ENCODE measurements at regions not wholly inside any gene's neighbourhood (a gene's known extent, or its start where the extent isn't known, plus 50 kb on each side); places are given as distances from the start of the nearest gene placed in this dataset.
A peak's percentile ranks its signal among the peaks of the same experiment; 100 is the strongest.

DNA sequence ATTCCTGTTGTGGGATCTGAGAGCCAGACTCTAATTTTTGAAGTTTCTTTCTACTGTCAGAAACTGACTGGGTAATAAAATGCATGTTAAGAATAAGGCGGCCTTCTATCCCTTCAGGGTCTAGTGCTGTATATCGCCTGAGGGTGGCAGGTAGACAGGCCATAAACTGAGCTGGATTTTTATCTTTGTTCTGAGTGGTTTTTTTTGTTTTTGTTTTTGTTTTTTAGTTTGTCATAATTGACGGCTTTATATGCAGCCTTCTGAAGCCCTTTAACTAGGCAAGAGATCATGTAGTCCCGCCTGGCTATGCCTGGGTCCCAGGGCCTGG is 747.7 kb upstream of the ADGRB3 start (continued):
- TF ChIP-seq, protein P1, sequence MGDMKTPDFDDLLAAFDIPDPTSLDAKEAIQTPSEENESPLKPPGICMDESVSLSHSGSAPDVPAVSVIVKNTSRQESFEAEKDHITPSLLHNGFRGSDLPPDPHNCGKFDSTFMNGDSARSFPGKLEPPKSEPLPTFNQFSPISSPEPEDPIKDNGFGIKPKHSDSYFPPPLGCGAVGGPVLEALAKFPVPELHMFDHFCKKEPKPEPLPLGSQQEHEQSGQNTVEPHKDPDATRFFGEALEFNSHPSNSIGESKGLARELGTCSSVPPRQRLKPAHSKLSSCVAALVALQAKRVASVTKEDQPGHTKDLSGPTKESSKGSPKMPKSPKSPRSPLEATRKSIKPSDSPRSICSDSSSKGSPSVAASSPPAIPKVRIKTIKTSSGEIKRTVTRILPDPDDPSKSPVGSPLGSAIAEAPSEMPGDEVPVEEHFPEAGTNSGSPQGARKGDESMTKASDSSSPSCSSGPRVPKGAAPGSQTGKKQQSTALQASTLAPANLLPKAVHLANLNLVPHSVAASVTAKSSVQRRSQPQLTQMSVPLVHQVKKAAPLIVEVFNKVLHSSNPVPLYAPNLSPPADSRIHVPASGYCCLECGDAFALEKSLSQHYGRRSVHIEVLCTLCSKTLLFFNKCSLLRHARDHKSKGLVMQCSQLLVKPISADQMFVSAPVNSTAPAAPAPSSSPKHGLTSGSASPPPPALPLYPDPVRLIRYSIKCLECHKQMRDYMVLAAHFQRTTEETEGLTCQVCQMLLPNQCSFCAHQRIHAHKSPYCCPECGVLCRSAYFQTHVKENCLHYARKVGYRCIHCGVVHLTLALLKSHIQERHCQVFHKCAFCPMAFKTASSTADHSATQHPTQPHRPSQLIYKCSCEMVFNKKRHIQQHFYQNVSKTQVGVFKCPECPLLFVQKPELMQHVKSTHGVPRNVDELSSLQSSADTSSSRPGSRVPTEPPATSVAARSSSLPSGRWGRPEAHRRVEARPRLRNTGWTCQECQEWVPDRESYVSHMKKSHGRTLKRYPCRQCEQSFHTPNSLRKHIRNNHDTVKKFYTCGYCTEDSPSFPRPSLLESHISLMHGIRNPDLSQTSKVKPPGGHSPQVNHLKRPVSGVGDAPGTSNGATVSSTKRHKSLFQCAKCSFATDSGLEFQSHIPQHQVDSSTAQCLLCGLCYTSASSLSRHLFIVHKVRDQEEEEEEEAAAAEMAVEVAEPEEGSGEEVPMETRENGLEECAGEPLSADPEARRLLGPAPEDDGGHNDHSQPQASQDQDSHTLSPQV (IDR thresholded peaks at IDR 0.05): 0 out of 2 replicates have a peak, but pooled peaks have one; percentile 34
- TF ChIP-seq OTX1 (CRISPR knock-in tag; IDR thresholded peaks at IDR 0.05) (peak; percentile 47; the same call in 1 of the 2 replicates), FOSL1 (tag; conservative IDR thresholded peaks at IDR 0.05) (0 out of 2 replicates have a peak, but pooled peaks have one; percentile 25), KLF6 (CRISPR knock-in tag; IDR thresholded peaks at IDR 0.05; ENCODE audit: borderline replicate concordance) (no peak), EHMT2 (IDR thresholded peaks at IDR 0.05) (no peak), PHF21A (IDR thresholded peaks at IDR 0.05; ENCODE audit: borderline replicate concordance, low read depth) (0 out of 2 replicates have a peak, but pooled peaks have one; percentile 12), MBD2 (IDR thresholded peaks at IDR 0.05; ENCODE audit: borderline replicate concordance, low read depth) (0 out of 2 replicates have a peak, but pooled peaks have one; percentile 4), DMBX1 (CRISPR knock-in tag; IDR thresholded peaks at IDR 0.05; ENCODE audit: borderline replicate concordance) (no peak), PYGO2 (tag; IDR thresholded peaks at IDR 0.05) (0 out of 2 replicates have a peak, but pooled peaks have one; percentile 12), GTF2A2 (tag; IDR thresholded peaks at IDR 0.05) (no peak), CREM (IDR thresholded peaks at IDR 0.05; ENCODE audit: low read depth) (no peak)
- TF ChIP-seq, protein P2, sequence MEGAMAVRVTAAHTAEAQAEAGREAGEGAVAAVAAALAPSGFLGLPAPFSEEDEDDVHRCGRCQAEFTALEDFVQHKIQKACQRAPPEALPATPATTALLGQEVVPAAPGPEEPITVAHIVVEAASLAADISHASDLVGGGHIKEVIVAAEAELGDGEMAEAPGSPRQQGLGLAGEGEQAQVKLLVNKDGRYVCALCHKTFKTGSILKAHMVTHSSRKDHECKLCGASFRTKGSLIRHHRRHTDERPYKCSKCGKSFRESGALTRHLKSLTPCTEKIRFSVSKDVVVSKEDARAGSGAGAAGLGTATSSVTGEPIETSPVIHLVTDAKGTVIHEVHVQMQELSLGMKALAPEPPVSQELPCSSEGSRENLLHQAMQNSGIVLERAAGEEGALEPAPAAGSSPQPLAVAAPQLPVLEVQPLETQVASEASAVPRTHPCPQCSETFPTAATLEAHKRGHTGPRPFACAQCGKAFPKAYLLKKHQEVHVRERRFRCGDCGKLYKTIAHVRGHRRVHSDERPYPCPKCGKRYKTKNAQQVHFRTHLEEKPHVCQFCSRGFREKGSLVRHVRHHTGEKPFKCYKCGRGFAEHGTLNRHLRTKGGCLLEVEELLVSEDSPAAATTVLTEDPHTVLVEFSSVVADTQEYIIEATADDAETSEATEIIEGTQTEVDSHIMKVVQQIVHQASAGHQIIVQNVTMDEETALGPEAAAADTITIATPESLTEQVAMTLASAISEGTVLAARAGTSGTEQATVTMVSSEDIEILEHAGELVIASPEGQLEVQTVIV (CRISPR knock-in tag; IDR thresholded peaks at IDR 0.05; ENCODE audit: borderline replicate concordance): 0 out of 2 replicates have a peak, but pooled peaks have one; percentile 21
- TF ChIP-seq, protein P3, sequence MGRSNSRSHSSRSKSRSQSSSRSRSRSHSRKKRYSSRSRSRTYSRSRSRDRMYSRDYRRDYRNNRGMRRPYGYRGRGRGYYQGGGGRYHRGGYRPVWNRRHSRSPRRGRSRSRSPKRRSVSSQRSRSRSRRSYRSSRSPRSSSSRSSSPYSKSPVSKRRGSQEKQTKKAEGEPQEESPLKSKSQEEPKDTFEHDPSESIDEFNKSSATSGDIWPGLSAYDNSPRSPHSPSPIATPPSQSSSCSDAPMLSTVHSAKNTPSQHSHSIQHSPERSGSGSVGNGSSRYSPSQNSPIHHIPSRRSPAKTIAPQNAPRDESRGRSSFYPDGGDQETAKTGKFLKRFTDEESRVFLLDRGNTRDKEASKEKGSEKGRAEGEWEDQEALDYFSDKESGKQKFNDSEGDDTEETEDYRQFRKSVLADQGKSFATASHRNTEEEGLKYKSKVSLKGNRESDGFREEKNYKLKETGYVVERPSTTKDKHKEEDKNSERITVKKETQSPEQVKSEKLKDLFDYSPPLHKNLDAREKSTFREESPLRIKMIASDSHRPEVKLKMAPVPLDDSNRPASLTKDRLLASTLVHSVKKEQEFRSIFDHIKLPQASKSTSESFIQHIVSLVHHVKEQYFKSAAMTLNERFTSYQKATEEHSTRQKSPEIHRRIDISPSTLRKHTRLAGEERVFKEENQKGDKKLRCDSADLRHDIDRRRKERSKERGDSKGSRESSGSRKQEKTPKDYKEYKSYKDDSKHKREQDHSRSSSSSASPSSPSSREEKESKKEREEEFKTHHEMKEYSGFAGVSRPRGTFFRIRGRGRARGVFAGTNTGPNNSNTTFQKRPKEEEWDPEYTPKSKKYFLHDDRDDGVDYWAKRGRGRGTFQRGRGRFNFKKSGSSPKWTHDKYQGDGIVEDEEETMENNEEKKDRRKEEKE (IDR thresholded peaks at IDR 0.05; ENCODE audit: borderline replicate concordance in 1 of 2, control insufficient read depth in 1 of 2, low read depth in 2 of 2, low read length in 1 of 2): 0 out of 4 replicates have a peak, but pooled peaks of 1 of the 2 experiments have one; percentile 8
- TF ChIP-seq, protein P4, sequence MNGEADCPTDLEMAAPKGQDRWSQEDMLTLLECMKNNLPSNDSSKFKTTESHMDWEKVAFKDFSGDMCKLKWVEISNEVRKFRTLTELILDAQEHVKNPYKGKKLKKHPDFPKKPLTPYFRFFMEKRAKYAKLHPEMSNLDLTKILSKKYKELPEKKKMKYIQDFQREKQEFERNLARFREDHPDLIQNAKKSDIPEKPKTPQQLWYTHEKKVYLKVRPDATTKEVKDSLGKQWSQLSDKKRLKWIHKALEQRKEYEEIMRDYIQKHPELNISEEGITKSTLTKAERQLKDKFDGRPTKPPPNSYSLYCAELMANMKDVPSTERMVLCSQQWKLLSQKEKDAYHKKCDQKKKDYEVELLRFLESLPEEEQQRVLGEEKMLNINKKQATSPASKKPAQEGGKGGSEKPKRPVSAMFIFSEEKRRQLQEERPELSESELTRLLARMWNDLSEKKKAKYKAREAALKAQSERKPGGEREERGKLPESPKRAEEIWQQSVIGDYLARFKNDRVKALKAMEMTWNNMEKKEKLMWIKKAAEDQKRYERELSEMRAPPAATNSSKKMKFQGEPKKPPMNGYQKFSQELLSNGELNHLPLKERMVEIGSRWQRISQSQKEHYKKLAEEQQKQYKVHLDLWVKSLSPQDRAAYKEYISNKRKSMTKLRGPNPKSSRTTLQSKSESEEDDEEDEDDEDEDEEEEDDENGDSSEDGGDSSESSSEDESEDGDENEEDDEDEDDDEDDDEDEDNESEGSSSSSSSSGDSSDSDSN (IDR thresholded peaks at IDR 0.05; ENCODE audit: borderline replicate concordance in 1 of 2, low read depth in 2 of 2, low read length in 2 of 2): 0 out of 4 replicates have a peak, but pooled peaks of 1 of the 2 experiments have one; percentile 20

Measured in K562 (cell line).